NCI-H2171 treated with DMSO at 0.1 percent for 48 hours (cell line): ENCODE measurements at regions not wholly inside any gene's neighbourhood (a gene's known extent, or its start where the extent isn't known, plus 50 kb on each side); places are given as distances from the start of the nearest gene placed in this dataset.

Experiments
- DNase-seq: peaks from one replicate; lab custom pipeline; 2025; lab: John Stamatoyannopoulos, UW

DNA sequence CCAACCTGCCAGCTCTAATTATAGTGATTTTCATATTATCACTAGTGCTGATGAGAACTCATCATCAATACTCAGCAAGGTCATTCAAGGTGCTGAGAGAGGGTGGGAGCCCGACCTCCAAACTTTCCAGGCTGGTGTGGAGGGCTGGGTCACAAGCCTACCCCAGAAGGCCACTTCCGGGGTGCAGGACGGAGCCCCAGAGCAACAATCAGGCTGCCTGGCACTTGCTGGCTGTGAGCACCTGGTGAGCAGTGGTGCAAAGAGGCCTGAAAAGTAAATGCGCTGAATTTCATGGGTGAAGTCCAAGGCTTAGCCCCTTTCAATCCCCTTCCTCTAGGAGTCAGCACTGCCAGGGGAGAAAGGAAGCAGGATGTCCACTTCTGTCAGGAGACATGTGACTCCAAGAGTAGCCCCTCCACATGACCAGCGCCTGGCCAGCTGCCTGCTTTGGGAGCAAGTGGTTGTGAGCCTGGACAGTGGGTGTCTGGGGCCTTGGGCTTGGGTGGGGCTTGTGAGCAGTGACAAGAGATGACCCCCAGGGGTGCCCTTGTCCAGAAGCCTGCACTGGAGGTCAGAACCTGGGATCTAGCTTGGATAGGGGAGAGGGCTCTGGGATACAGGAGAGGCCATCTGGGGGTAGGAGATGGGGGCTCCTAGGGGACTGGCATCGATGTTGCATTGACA, 165.0 kb upstream of the TLE3 start:
- DNase-seq: no peak

DNA sequence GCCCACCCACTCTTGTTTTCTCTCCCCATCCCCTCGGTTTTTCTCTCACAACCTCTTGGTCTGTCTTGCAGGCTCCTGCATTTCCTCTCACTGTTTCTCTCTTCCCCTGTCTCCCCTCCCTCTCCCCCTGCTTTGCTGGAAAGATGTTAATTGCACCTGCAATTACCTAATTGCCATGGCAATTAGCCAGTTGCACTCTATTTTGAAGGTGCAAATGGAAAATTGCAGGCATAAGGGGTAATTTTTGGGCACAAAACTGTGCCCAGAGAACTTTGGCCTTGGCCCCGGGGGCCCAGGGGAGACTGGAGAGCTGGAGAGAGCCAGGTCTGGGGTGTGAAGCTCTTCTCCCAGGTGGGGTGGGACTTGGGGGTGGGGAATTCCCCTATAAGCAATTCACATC, 164.5 kb upstream of the TLE3 start:
- DNase-seq: no peak

DNA sequence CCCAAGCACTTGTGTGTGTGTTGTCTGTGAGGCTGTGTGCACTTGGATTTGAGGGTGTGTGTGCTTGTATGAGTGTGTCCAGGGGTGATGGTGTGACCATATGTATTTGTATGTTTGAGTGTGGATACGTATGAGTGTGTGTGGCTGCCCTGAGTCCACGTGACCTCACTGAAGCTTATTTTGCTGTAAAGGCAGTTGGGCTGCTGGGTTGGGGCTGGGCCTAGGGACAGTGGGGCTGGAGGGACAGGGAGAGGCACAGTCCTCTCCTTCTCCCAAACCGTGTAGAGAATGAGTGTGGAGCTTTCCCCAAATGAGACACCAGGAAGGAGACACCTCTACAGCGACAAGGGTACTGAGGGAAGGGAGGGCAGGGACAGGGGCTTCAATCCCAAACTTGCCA, 163.4 kb upstream of the TLE3 start:
- DNase-seq: no peak

DNA sequence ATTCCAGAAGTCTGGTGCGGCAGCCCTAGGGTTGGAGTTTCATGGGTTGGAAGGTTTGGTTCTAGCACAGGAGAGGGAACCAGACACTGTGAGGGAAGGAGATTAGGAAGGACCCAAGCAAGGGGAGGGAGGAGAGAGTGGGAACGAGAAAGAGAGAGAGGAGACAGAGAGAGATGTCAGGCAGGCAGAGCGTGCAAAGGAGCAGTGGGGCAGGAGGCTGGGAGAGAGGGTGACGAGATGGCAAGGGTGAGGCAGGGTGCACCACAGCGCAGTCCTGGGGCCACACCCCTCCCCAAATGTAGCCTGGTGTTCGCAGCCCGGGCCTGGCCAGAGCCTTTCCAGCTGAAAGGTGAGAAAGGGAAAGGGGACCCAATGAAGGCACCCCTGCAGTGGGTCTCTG, 162.9 kb upstream of the TLE3 start:
- no peak for DNase-seq

DNA sequence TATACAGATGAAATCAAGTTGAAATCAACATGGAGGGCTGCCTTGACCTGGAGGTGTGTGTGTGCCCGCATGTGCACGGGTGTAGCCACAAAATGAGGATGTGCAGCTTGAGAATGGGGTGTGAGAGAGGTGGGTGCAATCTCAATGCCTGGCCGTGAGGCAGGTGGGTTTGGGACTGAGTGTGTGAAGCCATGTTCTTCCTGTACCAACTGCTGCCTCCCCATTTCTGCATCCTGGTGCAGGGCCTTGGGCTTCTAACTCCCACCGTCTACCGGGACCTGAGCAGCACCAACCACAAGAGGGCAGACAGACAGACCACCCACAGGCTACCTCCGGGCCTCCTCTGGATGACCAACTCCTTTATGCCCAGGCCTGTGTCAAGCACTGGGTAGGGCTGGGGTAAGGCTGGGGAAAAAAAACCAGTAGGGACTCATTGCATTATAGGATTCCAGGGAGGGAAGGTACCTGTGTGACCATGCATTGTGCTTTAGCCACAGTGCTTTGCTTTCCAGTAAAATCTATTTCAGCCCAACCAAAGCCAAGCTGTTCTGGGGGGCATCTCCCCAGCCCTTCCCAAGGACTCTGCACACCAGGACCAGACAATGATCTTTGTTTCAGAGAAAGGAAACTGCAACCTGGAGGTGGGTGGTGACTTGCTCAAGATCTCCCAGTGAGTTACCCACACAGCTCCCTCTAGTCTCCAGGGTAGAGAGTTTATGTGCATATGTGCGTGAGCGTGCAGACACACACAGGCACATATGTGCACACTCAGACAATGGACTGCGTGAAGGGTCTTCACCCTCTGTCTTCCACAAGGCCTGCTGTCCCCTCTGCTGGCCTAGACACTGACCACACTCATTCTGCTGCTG, 162.2 kb upstream of the TLE3 start:
- peak; percentile 27 for DNase-seq

DNA sequence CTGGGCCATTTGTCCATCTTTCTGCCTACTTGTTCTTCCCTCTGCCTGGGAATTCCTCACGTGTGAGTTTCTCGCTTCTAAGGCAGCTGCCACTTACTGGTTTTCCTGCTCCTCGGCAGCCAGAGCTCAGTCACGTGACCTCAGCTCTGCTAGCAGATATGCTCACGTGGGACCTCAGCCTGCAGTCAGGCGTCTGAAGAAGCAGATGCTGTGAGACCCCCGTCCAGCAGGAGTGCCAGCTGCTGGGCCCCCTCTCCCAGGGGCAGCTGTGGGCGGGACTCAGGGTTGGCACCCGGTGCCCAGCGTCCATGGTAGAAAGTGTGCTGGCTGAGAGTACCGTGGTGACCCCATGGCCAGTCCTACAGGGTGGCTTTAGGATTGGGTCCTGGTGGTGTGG, 161.3 kb upstream of the TLE3 start:
- peak; percentile 95 for DNase-seq

DNA sequence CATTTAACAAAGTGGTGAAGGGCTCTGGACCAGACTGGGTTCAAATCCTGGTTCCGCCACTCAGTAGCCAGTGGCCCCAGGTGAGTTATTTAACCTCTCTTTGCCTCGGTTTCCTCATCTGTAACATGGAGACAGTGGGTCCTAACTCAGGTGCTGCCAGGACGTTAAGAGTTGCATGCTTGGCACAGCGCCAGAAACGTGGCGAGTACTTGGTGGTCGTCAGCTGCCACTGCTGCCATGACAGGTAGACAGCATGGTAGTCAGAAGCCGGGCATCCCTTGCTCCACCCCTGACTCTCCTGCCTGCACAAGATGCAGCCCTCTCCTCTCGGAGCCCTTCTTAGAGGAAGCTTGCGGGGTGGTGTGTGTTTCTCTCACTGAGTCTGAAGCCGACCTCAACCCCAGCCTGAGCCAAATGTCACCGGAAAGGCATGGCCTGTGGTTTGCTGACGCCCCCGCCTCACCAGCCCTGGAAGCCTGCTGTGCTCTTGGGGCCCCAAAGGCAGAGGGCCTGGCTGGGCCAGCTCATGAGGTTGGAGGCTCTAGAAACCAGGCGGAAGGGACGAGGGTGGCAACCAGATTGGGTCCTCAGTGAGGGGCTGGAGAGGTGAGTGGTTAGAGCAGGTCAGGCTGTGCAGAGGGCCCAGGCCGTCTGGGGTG, 160.8 kb upstream of the TLE3 start:
- peak; percentile 52 for DNase-seq

DNA sequence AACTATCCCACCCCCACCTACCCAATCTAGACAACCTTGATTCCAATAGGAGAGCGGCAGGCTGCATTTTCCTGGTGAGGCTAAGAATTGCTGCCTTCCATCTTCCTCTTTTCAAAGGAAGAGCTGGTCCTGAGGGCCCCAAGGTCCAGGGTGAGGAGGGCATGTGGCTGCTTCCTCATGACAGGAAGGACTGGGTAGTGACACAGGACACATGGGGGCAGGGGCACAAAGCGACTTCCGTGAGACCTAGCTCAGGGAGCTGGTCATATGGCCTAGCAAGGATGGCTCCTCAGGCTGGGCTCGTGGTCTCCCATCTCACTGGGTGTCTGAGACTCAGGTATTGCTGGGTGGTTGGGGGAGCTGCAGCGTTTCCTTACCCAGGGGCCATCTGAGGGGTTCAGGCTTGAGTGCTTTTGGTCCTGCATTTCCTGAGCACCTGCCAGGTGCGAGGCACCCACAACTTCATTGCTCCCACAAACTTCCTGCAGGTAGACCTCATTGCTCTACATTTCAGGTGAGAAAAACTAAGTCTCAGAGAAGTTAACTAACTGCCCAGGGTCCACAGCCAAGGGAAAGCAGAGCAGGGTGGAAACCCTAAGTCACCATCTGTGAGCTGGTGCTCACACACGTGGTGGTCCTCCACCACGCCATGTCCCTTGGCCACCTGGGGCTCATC, 160.0 kb upstream of the TLE3 start:
- DNase-seq: no peak

DNA sequence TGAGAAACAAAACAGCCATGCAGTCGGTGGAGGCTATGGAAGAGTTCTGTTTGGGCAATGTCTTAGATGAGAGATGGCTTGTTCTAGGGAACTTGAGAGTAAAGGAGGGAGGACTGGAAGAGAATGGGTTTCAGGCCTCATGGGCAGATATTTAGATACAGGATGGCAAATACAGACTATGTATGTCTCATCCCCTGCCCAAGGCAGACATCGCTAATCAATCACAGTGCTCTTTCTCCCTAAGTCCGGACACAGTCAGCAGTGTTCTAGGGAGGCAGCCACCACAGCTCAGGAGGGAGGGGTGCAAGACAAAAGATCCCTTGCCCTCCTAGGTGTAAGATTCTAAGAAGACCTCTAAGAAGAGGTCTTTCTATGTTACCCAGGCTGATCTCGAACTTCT, 159.3 kb upstream of the TLE3 start:
- no peak for DNase-seq

DNA sequence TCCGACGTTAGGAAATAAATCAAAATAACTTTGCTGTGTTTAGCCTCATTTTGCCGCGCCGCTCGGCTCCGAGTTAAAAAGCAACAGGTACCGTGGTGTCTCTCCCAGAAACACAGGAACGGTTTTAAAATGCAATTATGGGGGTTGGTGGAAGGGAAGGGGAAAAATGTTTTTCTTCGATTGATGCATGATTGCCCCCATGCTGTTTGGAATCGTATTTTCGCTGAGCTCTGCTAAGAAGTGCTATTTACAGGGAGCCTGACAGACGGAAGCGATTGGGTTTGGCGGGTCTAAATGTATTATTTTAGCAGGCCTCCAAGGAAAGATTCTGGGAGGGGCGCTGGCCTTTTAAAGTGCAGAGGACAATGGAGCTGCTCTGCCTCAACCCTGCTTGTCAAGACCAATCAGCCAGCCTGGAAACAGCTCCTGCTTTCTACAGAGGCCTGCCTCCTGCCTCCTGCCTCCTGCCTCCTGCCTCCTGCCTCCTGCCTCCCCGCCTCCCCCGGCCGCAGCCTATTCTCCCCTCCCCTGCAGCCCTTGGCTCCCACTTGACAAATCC, 156.7 kb upstream of the TLE3 start:
- no peak for DNase-seq

DNA sequence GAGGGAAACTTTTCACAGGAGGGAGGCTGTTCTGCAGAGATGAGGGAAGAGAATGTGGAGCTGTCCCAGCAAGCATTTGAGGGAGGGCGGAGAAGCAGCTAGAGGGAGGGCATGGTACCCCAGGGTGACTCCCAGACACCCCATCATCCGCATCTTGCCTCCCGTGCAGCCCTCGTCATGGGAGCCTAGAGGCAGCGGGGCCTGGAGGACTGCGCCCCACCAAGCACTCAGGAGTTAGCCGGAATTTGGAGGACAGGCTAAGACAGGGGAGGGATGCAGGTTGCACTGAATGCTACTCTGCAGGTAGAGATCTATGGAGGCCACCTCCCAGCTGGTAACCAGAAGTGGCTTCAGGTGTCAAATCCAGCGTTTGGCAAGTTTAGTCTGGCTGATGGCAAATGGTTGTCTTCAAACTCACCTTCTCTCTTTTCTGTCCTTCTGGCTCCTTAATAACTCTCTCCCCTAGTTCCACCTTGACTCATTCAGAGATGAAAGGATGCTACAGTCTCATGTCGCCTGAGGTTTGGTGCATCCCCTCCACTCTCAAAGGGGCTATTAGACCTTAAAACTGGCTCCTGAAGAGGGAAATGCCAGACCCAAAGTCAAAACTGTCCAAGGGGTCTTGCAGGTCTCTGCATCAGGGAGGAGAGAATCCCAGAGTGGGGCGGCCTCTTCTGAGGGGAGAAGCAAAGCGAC, 155.9 kb upstream of the TLE3 start:
- no peak for DNase-seq

DNA sequence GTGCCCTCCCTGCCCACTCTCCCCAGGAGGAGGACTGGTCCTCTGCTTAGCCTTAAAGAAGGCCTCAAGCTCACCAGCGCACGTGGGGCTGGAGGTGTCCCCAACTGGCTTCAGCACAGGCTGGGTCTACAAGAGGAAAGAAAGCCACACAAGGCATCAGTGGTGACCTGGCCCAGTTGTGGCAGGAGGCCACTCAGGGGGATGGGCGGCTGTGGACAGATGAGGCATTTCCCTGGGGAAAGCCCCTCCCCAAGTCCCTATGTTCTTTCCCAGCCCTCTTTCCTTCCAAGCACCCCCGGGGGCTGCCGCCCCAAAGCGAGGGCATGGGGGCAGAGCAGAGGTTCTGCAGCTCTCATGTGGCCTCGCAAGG, 155.2 kb upstream of the TLE3 start:
- DNase-seq: no peak

DNA sequence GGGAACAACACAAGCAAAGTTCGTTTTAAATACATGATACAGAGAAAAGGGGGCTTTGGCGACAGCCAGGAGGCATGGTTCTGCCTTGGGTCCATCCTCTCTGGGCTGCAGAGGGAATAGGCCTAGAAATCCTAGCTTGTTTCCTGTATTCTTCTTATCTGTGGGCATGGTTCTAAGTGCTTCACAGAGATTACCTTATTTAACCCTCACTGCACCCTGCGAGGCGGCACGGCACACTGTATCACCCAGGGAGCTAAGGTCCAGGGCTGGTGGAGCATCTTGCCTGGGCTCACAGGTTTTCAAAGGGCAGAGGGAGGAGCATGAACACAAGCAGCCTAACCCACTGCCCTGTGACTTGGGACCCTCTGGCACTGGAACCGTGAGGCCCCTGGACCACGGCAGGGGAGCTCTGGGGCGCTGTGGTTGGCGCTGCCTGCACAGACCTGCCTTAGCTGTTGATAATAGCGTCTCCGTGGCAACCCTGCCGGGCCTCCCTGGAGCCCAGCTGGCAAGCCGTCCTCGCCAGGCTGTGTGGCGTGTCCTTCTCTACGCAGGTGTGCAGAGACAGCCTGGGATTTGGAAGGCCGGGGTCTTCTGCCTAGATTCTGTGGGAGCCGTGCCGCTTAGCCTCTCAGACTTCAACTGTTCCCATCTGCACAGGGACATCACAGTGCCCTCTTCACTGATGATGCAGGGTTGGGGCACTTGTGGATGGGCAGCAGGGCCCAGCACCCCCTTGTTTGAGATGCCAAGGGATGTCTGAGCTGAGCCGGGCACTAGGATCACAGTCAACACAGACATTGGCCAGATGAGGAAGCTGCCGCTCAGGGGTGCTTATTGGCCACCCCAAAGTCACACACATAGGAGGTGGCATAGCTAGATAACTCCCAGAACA, 154.6 kb upstream of the TLE3 start:
- peak; percentile 91 for DNase-seq

DNA sequence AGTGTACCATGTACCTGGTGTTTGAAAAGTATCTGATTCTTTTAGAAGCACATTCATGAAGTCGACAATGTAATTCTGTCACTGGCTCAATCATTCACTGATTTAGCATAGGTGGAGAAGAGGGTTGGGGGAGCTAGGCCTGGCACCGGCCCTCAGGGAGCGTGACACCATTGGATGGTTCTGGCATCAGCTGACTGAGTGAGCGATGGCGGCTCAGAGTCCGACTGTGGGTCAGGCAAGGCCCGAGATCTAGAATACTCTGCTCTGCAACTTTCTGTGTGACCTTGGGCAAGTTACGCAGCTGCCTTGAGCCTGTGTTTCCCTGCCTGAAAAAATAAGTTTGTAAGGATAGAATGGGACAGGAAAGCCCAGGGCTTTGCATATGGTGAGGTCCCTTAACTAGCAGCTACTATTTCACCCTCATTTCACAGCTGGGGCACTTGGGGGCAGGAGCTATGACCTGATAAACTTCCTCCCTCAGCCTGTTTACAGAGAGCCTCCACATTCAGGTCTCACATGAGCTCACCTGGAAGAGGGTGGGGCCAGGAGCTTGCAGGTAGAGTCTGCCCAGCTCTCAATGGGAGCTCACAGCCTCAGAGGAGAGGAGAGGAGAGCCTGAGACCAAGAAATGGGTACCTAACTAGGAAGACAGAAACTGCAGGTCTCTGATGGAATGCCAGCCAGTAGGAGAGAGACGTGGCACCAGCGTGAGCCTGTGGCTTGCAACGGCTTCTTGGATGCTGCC, 153.7 kb upstream of the TLE3 start:
- peak; percentile 43 for DNase-seq

DNA sequence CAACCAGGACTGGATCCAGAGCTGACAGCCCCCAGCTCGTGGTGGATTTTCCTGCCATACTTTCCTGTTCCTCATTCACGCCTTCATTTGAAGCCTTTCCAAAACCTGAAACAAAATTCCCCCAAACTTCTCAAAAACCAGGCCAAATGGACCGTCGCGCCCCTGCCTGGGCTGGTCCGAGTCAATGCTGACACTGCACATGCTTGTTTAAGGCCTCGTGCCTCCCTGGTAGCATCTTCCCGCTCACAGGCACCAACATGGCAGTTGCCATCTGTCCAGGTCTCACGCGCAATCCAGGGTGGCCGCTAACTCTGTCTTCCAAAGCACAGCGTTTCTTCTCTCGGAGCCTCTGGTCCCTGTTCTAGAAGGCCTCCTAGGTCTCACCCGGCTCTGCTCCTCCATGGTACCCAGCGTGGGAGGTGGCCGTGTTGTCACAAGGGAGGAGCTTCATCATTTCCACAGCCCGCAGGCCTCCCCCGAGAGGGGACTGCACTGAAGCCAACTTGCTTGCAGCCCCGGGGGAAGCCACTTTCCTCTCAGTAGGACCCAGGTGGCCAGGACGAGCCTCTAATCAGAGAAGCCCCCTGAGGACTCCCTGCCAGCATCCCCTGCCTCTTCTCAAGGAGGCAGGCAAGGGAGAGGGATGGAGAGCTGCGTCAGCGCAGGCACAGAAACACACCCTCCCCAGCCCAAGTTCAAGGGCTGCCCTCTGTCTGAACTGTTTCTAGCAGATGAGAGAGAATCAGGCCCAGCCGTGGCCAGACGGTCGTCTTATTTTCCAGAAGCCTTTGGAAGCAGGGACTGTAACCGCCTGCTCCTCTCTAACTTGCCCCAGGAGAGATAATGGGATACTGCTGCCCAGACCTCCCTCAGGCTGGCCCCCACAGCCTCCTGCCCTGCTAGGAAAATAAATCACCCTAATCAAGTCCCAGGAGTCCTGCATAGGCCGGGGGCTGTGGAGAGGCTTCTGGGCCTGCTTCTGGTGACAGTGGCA, 152.8 kb upstream of the TLE3 start:
- DNase-seq: peak; percentile 48

DNA sequence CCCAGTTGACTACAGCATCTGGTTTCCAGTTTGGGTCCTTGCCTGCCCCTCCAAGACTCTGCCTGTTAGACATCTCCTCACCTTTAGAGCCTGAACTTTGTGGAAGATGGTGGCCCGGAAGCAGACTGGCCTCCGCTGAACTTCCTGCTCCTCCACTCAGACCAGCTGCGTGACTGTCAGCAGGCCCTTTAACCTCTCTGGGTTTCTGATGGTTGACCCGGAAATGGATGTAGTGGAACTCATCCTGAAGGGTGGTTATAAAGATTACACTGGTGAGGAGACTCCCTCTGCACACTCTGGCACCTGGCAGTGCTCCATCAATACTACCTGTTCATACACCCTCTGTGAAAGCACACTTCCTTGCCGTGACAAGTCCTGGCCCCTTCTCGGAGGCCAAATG, 151.9 kb upstream of the TLE3 start:
- DNase-seq: peak; percentile 46

DNA sequence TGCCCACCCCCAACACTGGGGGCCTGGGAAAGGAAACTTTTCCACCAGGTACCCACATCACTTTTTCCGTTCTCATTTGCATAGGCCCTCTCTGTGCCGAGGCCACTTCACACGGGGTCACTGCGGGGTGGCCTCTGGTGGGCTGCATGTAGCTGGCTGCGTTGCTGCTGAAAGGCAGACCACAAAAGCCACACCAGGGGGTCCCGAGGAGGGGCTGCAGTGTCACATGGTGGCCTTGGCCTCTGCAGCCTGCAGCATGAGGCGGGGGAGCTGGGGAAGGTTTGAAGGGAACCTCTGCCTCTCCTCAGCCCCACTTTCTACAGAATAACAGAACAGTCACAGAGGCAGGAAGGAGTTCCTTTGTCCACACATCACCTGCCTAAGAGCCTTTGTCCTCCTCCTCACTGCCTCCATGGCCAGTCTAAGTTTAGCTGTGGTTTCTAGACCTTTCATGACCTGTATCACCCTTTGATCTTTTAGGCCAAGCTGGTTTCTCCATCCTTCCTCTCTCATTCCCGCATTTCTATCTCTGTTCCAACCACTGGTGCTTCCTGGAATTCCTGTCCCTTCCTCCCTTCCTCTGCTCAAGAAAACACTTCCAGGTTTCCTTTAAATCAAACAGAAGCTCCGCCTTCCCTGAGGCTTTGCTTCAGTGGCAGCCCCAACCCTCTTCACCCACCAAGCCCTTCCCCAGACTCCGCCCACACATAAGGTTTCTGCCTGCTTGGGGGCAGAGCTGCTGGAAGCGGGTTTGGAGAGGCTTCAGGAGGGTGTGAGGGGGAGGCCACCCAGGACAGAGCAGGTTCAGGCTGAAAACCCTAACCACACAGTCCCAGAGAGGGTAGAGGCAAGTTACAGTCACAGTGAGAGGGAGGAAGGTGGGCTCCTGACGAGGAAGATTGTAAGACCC, 150.7 kb upstream of the TLE3 start:
- DNase-seq: peak; percentile 59

DNA sequence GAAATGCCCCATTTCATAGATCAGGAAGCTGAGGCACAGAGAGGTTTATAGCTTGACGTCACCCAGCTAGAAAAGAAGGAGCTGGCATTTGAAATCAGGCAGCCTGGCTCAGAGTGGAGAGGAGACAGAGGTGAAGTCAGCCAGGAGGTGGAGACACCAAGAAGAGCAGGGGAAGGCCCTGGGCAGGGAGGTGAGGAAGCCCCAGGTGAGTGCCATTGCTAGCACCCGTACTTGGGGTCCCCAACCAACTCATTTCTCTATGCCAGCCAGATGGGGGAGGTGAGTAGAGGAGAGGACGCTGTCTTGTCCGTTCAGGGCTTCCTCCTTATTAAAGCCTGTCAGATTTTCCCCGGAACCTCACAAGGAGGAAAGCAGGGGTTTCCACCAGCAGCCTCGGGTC, 149.6 kb upstream of the TLE3 start:
- no peak for DNase-seq
